Inflammatory macrophage treated with lipopolysaccharide for 4 hours (primary cell): ENCODE measurements at regions not wholly inside any gene's neighbourhood (a gene's known extent, or its start where the extent isn't known, plus 50 kb on each side); places are given as distances from the start of the nearest gene placed in this dataset.
"Not testable (repeated sequence)": the region's sequence is repeated elsewhere in the genome, so short reads cannot be mapped to it uniquely, and the experiment has no call there.

Experiments
- DNase-seq: peaks from one replicate; pipeline ENCODE4 v3.0.0-alpha.2; 2020

GRCh38 chr4:169885893-169886292 lies 128.1 kb upstream of the HPF1 start:
- no peak for DNase-seq

- DNase-seq: no peak
Observed at GRCh38 chr4:169881769-169882168, 124.0 kb upstream of the HPF1 start.

- DNase-seq: no peak
Observed at GRCh38 chr4:169870507-169870906, 112.8 kb upstream of the HPF1 start.

- no peak for DNase-seq
Observed at GRCh38 chr4:169869490-169869889, 111.7 kb upstream of the HPF1 start.

GRCh38 chr4:169861593-169861992 lies 103.8 kb upstream of the HPF1 start:
- no peak for DNase-seq

GRCh38 chr4:169859366-169860216 lies 101.8 kb upstream of the HPF1 start:
- DNase-seq: no peak

- DNase-seq: no peak
Observed at GRCh38 chr4:169854090-169854489, 96.3 kb upstream of the HPF1 start.

GRCh38 chr4:169852481-169852880 lies 94.7 kb upstream of the HPF1 start:
- no peak for DNase-seq

GRCh38 chr4:169851750-169852149 lies 94.0 kb upstream of the HPF1 start:
- no peak for DNase-seq

GRCh38 chr4:169849456-169849855 lies 91.7 kb upstream of the HPF1 start:
- no peak for DNase-seq

GRCh38 chr4:169848018-169848417 lies 90.3 kb upstream of the HPF1 start:
- DNase-seq: no peak

GRCh38 chr4:169847171-169847570 lies 89.4 kb upstream of the HPF1 start:
- no peak for DNase-seq

- no peak for DNase-seq
Observed at GRCh38 chr4:169846396-169846795, 88.7 kb upstream of the HPF1 start.

- no peak for DNase-seq
Observed at GRCh38 chr4:169841776-169842175, 84.0 kb upstream of the HPF1 start.

GRCh38 chr4:169840554-169840953 lies 82.8 kb upstream of the HPF1 start:
- no peak for DNase-seq

- not testable (repeated sequence) for DNase-seq
Observed at GRCh38 chr4:169828329-169828728, 70.6 kb upstream of the HPF1 start.

GRCh38 chr4:169826634-169827187 lies 69.0 kb upstream of the HPF1 start:
- DNase-seq: no peak

GRCh38 chr4:169823685-169824084 lies 65.9 kb upstream of the HPF1 start:
- no peak for DNase-seq

- DNase-seq: no peak
Observed at GRCh38 chr4:169821402-169821801, 63.7 kb upstream of the HPF1 start.

GRCh38 chr4:169818063-169818679 lies 60.4 kb upstream of the HPF1 start:
- DNase-seq: peak; percentile 11

- DNase-seq: no peak
Observed at GRCh38 chr4:169815606-169816005, 57.9 kb upstream of the HPF1 start.

GRCh38 chr4:169811476-169811875 lies 53.7 kb upstream of the HPF1 start:
- DNase-seq: no peak

- DNase-seq: peak; percentile 80
Observed at GRCh38 chr4:169810325-169811323, 52.9 kb upstream of the HPF1 start.
